ENCODE measurements at regions not wholly inside any gene's neighbourhood (a gene's known extent, or its start where the extent isn't known, plus 50 kb on each side); places are given as distances from the start of the nearest gene placed in this dataset.

DNA sequence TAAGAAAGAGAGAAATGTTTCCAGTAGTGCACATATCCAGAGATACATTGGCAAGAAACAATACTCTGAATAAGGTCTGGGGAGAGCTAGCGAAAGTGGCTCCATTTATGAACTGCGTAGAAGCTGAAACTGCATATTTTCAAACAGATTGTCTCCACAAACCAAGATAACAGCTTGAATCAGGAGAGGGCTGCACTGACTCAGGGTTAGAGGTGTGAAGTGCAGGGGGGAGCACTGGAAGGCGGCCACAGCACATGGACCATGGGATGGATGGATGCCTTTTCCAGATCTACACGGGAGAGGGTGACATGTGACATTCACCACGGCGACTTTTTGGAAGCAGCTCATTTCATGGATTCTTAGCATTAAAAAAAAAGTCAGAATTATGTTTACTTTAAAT, 729.4 kb downstream of the RNF144A start:
- TF ChIP-seq RAD21 (IDR thresholded peaks at IDR 0.05; ENCODE audit: low read depth) = no peak
- TF ChIP-seq NFIC (IDR thresholded peaks at IDR 0.05) = no peak
- TF ChIP-seq, protein P1, sequence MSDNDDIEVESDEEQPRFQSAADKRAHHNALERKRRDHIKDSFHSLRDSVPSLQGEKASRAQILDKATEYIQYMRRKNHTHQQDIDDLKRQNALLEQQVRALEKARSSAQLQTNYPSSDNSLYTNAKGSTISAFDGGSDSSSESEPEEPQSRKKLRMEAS (IDR thresholded peaks at IDR 0.05) = no peak
- TF ChIP-seq EP300 (IDR thresholded peaks at IDR 0.05; ENCODE audit: borderline replicate concordance) = no peak
- no peak for TF ChIP-seq YY1 (IDR thresholded peaks at IDR 0.05; ENCODE audit: low read depth)
- no peak for TF ChIP-seq TEAD4 (IDR thresholded peaks at IDR 0.05)
- no peak for TF ChIP-seq FOXM1 (IDR thresholded peaks at IDR 0.05; ENCODE audit: borderline replicate concordance, low read depth)
- TF ChIP-seq CEBPB (IDR thresholded peaks at IDR 0.05) = no peak
- TF ChIP-seq, protein P2, sequence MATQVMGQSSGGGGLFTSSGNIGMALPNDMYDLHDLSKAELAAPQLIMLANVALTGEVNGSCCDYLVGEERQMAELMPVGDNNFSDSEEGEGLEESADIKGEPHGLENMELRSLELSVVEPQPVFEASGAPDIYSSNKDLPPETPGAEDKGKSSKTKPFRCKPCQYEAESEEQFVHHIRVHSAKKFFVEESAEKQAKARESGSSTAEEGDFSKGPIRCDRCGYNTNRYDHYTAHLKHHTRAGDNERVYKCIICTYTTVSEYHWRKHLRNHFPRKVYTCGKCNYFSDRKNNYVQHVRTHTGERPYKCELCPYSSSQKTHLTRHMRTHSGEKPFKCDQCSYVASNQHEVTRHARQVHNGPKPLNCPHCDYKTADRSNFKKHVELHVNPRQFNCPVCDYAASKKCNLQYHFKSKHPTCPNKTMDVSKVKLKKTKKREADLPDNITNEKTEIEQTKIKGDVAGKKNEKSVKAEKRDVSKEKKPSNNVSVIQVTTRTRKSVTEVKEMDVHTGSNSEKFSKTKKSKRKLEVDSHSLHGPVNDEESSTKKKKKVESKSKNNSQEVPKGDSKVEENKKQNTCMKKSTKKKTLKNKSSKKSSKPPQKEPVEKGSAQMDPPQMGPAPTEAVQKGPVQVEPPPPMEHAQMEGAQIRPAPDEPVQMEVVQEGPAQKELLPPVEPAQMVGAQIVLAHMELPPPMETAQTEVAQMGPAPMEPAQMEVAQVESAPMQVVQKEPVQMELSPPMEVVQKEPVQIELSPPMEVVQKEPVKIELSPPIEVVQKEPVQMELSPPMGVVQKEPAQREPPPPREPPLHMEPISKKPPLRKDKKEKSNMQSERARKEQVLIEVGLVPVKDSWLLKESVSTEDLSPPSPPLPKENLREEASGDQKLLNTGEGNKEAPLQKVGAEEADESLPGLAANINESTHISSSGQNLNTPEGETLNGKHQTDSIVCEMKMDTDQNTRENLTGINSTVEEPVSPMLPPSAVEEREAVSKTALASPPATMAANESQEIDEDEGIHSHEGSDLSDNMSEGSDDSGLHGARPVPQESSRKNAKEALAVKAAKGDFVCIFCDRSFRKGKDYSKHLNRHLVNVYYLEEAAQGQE (IDR thresholded peaks at IDR 0.05; ENCODE audit: low read depth) = no peak
- TF ChIP-seq TAF1 (IDR thresholded peaks at IDR 0.05; ENCODE audit: low read depth) = no peak
- TF ChIP-seq TCF12 (IDR thresholded peaks at IDR 0.05; ENCODE audit: low read depth) = no peak
